ENCODE measurements at regions not wholly inside any gene's neighbourhood (a gene's known extent, or its start where the extent isn't known, plus 50 kb on each side); places are given as distances from the start of the nearest gene placed in this dataset.
"Not testable (repeated sequence)": the region's sequence is repeated elsewhere in the genome, so short reads cannot be mapped to it uniquely, and the experiment has no call there.

DNA sequence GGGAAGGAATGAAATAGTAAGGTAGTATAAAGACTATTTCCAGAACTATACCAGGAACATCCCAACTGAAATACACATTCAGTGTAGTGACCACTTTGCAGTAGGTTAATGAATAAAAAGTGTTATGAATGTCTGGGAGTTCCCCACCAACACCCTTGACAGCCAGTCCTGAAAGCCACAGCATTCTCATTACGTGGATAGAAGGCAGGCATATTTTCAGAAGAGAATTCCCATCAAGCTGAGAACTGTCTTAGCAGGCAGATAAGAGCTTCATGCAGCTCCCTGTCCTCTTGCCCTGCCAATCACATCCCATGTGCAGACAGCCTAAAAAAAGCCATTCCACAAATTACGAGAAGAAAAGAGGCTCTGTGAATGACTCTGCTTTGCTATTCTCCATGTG is 695.0 kb downstream of the DTWD2 start:
- H3K4me3 ChIP-seq (ENCODE audit: low read length) = no peak overlapping the region
- no peak overlapping the region for H3K27ac ChIP-seq (ENCODE audit: low read length)
- DNase-seq (no peak), ATAC-seq (no peak)
- Mint-ChIP-seq H3K36me3 (no peaks in the 10 kb centered on the region), H3K27me3 (ENCODE audit: low read depth in 2 of 2) (no peaks in the 10 kb centered on the region), H3K27ac (no peak overlapping the region), H3K9me3 (peaks cover 12 to 15% of the 10 kb centered on the region in 2 donors), H3K4me1 (no peaks in the 10 kb centered on the region), H3K4me3 (no peak overlapping the region)
- H3K4me1 ChIP-seq (ENCODE audit: control insufficient read depth, insufficient read depth, low read length) = no peaks in the 10 kb centered on the region
- 67% methylated on average over 2 of the region's 2 CpGs for WGBS (ENCODE audit: insufficient coverage)
- H3K36me3 ChIP-seq (ENCODE audit: control insufficient read depth, insufficient read depth, low read length) = no peaks in the 10 kb centered on the region
- H3K9me3 ChIP-seq (ENCODE audit: control insufficient read depth, insufficient read depth, low read length) = no peaks in the 10 kb centered on the region
- TF ChIP-seq, protein P1, sequence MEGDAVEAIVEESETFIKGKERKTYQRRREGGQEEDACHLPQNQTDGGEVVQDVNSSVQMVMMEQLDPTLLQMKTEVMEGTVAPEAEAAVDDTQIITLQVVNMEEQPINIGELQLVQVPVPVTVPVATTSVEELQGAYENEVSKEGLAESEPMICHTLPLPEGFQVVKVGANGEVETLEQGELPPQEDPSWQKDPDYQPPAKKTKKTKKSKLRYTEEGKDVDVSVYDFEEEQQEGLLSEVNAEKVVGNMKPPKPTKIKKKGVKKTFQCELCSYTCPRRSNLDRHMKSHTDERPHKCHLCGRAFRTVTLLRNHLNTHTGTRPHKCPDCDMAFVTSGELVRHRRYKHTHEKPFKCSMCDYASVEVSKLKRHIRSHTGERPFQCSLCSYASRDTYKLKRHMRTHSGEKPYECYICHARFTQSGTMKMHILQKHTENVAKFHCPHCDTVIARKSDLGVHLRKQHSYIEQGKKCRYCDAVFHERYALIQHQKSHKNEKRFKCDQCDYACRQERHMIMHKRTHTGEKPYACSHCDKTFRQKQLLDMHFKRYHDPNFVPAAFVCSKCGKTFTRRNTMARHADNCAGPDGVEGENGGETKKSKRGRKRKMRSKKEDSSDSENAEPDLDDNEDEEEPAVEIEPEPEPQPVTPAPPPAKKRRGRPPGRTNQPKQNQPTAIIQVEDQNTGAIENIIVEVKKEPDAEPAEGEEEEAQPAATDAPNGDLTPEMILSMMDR (IDR thresholded peaks at IDR 0.05) = no peak
- intact Hi-C loops (cut with micrococcal nuclease) = no loop called here
- H3K27me3 ChIP-seq (ENCODE audit: control insufficient read depth, insufficient read depth, low read length) = no peaks in the 10 kb centered on the region

DNA sequence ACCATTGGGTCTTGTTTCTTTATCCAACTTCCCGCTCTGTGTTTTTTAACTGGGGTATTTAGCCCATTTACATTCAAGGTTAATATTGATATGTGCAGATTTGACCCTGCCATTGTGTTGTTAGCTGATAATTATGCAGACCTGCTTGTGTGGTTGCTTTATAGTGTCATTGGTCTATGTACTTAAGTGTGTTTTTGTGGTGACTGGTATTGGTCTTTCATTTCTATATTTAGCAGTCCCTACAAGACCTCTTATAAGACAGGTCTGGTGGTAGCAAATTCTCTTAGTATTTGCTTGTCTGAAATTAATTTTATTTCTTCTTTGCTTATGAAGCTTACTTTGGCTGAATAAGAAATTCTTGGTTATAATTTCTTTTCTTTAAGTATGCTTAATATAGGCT is 698.1 kb downstream of the DTWD2 start:
- 92% methylated on average over 1 of the region's 1 CpG for WGBS (ENCODE audit: insufficient coverage)
- no peak for ATAC-seq
- H3K9me3 Mint-ChIP-seq = peaks cover 15 to 21% of the 10 kb centered on the region in 2 donors

DNA sequence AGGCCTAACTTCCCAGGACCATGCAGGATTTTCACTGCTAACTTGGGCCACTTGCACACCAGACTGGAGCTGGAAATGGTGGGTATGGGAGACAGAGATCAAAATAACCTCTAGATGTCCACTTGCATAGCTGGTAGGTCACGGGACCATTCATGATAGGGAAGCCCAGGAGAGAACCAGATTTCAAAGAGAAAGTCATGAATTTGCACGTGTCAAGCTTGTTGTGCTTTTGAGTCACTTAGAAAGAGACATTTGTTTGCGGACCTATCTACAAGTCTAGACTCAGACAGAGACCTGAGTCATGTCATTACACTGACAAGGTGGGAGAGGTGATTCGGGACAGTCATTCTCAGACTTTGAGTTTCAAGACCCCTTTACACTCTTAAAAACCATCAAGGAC is 704.1 kb downstream of the DTWD2 start:
- WGBS (ENCODE audit: insufficient coverage) = 90% methylated on average over 3 of the region's 4 CpGs
- intact Hi-C loops (cut with micrococcal nuclease); H3K4me3 ChIP-seq (ENCODE audit: low read length); H3K27me3 ChIP-seq (ENCODE audit: control insufficient read depth, insufficient read depth, low read length); H3K36me3 ChIP-seq (ENCODE audit: control insufficient read depth, insufficient read depth, low read length); H3K36me3 Mint-ChIP-seq; H3K4me3 Mint-ChIP-seq; H3K27ac Mint-ChIP-seq; DNase-seq; H3K27me3 Mint-ChIP-seq (ENCODE audit: low read depth in 2 of 2); H3K9me3 ChIP-seq (ENCODE audit: control insufficient read depth, insufficient read depth, low read length); ATAC-seq; H3K27ac ChIP-seq (ENCODE audit: low read length); H3K4me1 ChIP-seq (ENCODE audit: control insufficient read depth, insufficient read depth, low read length); H3K4me1 Mint-ChIP-seq: not testable (repeated sequence)
- peaks cover 9 to 13% of the 10 kb centered on the region in 2 donors for H3K9me3 Mint-ChIP-seq

More for the DNA sequence above, 698.1 kb downstream of the DTWD2 start:
- intact Hi-C loops (cut with micrococcal nuclease) = no loop called here
- no peaks in the 10 kb centered on the region for H3K36me3 Mint-ChIP-seq
- no peak for DNase-seq
- Histone ChIP-seq H3K4me3 (ENCODE audit: low read length) (no peak overlapping the region), H3K27me3 (ENCODE audit: control insufficient read depth, insufficient read depth, low read length) (no peaks in the 10 kb centered on the region), H3K4me1 (ENCODE audit: control insufficient read depth, insufficient read depth, low read length) (no peaks in the 10 kb centered on the region), H3K27ac (ENCODE audit: low read length) (no peak overlapping the region), H3K9me3 (ENCODE audit: control insufficient read depth, insufficient read depth, low read length) (no peaks in the 10 kb centered on the region), H3K36me3 (ENCODE audit: control insufficient read depth, insufficient read depth, low read length) (no peaks in the 10 kb centered on the region)
- no peaks in the 10 kb centered on the region for H3K27me3 Mint-ChIP-seq (ENCODE audit: low read depth in 2 of 2)
- TF ChIP-seq, protein P1 (IDR thresholded peaks at IDR 0.05) = no peak
- no peak overlapping the region for H3K27ac Mint-ChIP-seq
- no peaks in the 10 kb centered on the region for H3K4me1 Mint-ChIP-seq
- H3K4me3 Mint-ChIP-seq = no peak overlapping the region

DNA sequence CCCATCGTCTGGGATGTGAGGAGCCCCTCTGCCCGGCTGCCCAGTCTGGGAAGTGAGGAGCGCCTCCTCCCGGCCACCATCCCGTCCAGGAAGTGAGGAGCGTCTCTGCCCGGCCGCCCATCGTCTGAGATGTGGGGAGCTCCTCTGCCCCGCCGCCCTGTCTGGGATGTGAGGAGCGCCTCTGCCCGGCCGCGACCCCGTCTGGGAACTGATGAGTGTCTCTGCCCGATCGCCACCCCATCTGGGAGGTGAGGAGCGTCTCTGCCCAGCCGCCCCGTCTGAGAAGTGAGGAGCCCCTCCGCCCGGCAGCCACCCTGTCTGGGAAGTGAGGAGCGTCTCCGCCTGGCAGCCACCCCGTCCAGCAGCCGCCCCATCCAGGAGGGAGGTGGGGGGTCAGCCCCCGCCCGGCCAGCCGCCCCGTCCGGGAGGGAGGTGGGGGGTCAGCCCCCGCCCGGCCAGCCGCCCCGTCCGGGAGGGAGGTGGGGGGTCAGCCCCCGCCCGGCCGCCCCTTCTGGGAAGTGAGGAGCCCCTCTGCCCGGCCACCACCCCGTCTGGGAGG is 705.8 kb downstream of the DTWD2 start:
- intact Hi-C loops (cut with micrococcal nuclease); H3K27me3 Mint-ChIP-seq (ENCODE audit: low read depth in 2 of 2); ATAC-seq; H3K36me3 Mint-ChIP-seq; H3K36me3 ChIP-seq (ENCODE audit: control insufficient read depth, insufficient read depth, low read length); H3K9me3 ChIP-seq (ENCODE audit: control insufficient read depth, insufficient read depth, low read length); H3K4me1 ChIP-seq (ENCODE audit: control insufficient read depth, insufficient read depth, low read length); H3K27me3 ChIP-seq (ENCODE audit: control insufficient read depth, insufficient read depth, low read length); H3K27ac ChIP-seq (ENCODE audit: low read length); H3K27ac Mint-ChIP-seq; H3K4me3 ChIP-seq (ENCODE audit: low read length); H3K4me3 Mint-ChIP-seq; H3K4me1 Mint-ChIP-seq; DNase-seq: not testable (repeated sequence)
- 96% methylated on average over 27 of the region's 42 CpGs for whole genome bisulfite sequencing (ENCODE audit: insufficient coverage)
- peaks cover 12 to 16% of the 10 kb centered on the region in 2 donors for H3K9me3 Mint-ChIP-seq
